ENCODE measurements at regions not wholly inside any gene's neighbourhood (a gene's known extent, or its start where the extent isn't known, plus 50 kb on each side); places are given as distances from the start of the nearest gene placed in this dataset.

GRCh38 chr18:28711096-28711495, 534.2 kb upstream of the CDH2 start:
- TF ChIP-seq CTCF (IDR thresholded peaks at IDR 0.05): no peak
- Histone ChIP-seq H3K36me3 (ENCODE audit: low read depth) (no peaks in the 10 kb centered on the region), H3K4me1 (ENCODE audit: low read depth) (no peaks in the 10 kb centered on the region), H3K4me3 (no peak overlapping the region), H3K9me3 (peaks cover 11% of the 10 kb centered on the region)
- DNase-seq: no peak
- intact Hi-C loops (cut with DNase I, micrococcal nuclease): no loop called here
- no peak for ATAC-seq

GRCh38 chr18:28707006-28707405, 530.1 kb upstream of the CDH2 start:
- no peak overlapping the region for H3K4me3 ChIP-seq
- ATAC-seq (no peak), DNase-seq (no peak)
- no peak for TF ChIP-seq CTCF (IDR thresholded peaks at IDR 0.05)
- H3K4me1 ChIP-seq (ENCODE audit: low read depth): no peaks in the 10 kb centered on the region
- no peaks in the 10 kb centered on the region for H3K36me3 ChIP-seq (ENCODE audit: low read depth)
- H3K9me3 ChIP-seq: peaks cover 10% of the 10 kb centered on the region
- intact Hi-C loops (cut with DNase I, micrococcal nuclease): no loop called here

DNA sequence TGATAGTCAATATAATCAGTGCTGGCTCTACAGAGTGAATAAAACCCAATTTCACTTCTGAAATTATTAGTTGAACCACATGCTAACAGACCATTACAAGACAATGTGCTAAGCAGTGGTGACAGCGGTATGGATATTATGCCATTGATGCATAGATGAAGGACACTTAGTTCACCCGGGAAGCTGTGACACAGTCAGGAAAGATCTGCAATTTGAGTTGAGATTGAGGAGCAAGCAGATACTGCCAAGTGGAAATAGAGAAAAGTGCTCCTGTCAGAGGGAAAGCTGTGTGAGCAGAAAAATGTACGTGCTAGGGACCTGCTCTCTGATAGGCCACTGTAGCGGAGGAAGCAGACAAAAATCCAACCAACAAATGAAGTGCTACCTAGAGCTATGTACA, 529.5 kb upstream of the CDH2 start:
- no peak for ATAC-seq
- Histone ChIP-seq H3K4me3 (no peak overlapping the region), H3K36me3 (ENCODE audit: low read depth) (no peaks in the 10 kb centered on the region), H3K9me3 (peaks cover 14% of the 10 kb centered on the region), H3K4me1 (ENCODE audit: low read depth) (no peaks in the 10 kb centered on the region)
- DNase-seq: no peak
- no peak for TF ChIP-seq CTCF (IDR thresholded peaks at IDR 0.05)
- intact Hi-C loops (cut with DNase I, micrococcal nuclease): no loop called here

DNA sequence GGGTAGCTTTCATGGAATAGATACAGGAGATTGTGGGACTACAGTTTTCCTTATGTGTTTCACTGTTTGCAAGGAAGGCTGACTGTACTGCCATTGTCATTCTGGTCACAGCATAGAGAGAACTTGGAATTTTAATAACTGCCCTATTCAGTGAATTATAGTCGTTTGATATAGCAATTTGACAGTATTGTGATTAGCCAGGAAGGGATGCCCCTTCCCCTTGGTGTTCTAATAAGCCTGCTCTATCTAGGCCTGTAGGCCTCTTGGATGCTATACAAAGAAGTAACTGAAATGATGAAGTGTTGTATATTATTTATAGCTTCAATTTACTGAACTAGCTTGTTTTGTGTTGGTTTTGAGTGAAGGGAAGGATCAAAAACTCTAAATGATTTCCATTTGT, 528.6 kb upstream of the CDH2 start:
- ATAC-seq: no peak
- intact Hi-C loops (cut with DNase I, micrococcal nuclease): no loop called here
- Histone ChIP-seq H3K4me3 (no peak overlapping the region), H3K4me1 (ENCODE audit: low read depth) (no peaks in the 10 kb centered on the region), H3K9me3 (peaks cover 15% of the 10 kb centered on the region), H3K36me3 (ENCODE audit: low read depth) (no peaks in the 10 kb centered on the region)
- DNase-seq: no peak
- TF ChIP-seq CTCF (IDR thresholded peaks at IDR 0.05): no peak

GRCh38 chr18:28692337-28692736, 515.4 kb upstream of the CDH2 start:
- Histone ChIP-seq H3K36me3 (ENCODE audit: low read depth) (no peaks in the 10 kb centered on the region), H3K9me3 (peaks cover 6% of the 10 kb centered on the region), H3K4me3 (no peak overlapping the region), H3K4me1 (ENCODE audit: low read depth) (no peaks in the 10 kb centered on the region)
- TF ChIP-seq CTCF (IDR thresholded peaks at IDR 0.05): no peak
- no peak for DNase-seq
- no peak for ATAC-seq
- intact Hi-C loops (cut with DNase I, micrococcal nuclease): no loop called here

- no peak for ATAC-seq
- no peaks in the 10 kb centered on the region for H3K36me3 ChIP-seq (ENCODE audit: low read depth)
- H3K9me3 ChIP-seq: peaks cover 6% of the 10 kb centered on the region
- no peaks in the 10 kb centered on the region for H3K4me1 ChIP-seq (ENCODE audit: low read depth)
- no peak overlapping the region for H3K4me3 ChIP-seq
- intact Hi-C loops (cut with DNase I, micrococcal nuclease): no loop called here
- DNase-seq: no peak
- no peak for TF ChIP-seq CTCF (IDR thresholded peaks at IDR 0.05)
Measured at GRCh38 chr18:28691496-28691840, 514.5 kb upstream of the CDH2 start.

All from mucosa of descending colon (tissue), 3 donors.